HEK293 (cell line): ENCODE measurements at regions not wholly inside any gene's neighbourhood (a gene's known extent, or its start where the extent isn't known, plus 50 kb on each side); places are given as distances from the start of the nearest gene placed in this dataset.

Source experiments
- CTCF ChIA-PET: fragments of 350-600 bp; formaldehyde crosslinking; extraction: SDS; loops from one replicate; lab custom pipeline; 2021; ENCODE audit warnings: antibody characterized with exemption; lab: Yijun Ruan, JAX
- POLR2A ChIA-PET: fragments of 300-600 bp; formaldehyde crosslinking; extraction: SDS; loops from one replicate; lab custom pipeline; 2020; ENCODE audit warnings: antibody characterized with exemption, inconsistent platforms; lab: Yijun Ruan, JAX
- H3K27ac ChIP-seq: fragments of 200-500 bp; sonication (Bioruptor generic); 2 replicates; pipeline ENCODE4 v1.5.1; 2014; ENCODE audit warnings: low read depth, low read length, control low read depth, inconsistent platforms; ENCODE audit errors: extremely low read depth
- H3K36me3 ChIP-seq, 2 experiments: fragments of 200-500 bp in 1 of 2; sonication (Bioruptor generic) in 1 of 2; 1 replicate in 1 of 2; 2 replicates in 1 of 2; pipeline ENCODE4 v1.5.1; 2014 to 2017; ENCODE audit warnings: inconsistent platforms in 2 of 2, low read length in 2 of 2; ENCODE audit not compliant: control insufficient read depth in 2 of 2, insufficient read depth in 1 of 2
- H3K4me1 ChIP-seq: fragments of 200-500 bp; sonication (Bioruptor generic); 2 replicates; pipeline ENCODE4 v1.5.1; 2014; ENCODE audit warnings: mild to moderate bottlenecking, low read length, inconsistent platforms; ENCODE audit not compliant: control insufficient read depth, insufficient read depth
- H3K4me3 ChIP-seq: 2 replicates; pipeline ENCODE4 v1.5.1; 2011; ENCODE audit warnings: low read depth, mild to moderate bottlenecking, control low read depth, low read length, moderate library complexity
- H3K9me3 ChIP-seq: fragments of 200-500 bp; sonication (Bioruptor generic); 2 replicates; pipeline ENCODE4 v1.5.1; 2014; ENCODE audit warnings: low read depth, low read length, inconsistent platforms; ENCODE audit not compliant: control insufficient read depth, insufficient read depth
- BCL6B ChIP-seq: fragments of 450-650 bp; formaldehyde crosslinking; IDR thresholded peaks from 2 replicates; pipeline ENCODE4 v1.5.1; 2017; ENCODE audit warnings: missing biosample characterization, missing genetic modification characterization
- GFI1B ChIP-seq: fragments of 450-650 bp; formaldehyde crosslinking; IDR thresholded peaks from 2 replicates; pipeline ENCODE4 v1.5.1; 2016; ENCODE audit warnings: missing biosample characterization, missing genetic modification characterization
- PRDM2 ChIP-seq: fragments of 450-650 bp; formaldehyde crosslinking; IDR thresholded peaks from 2 replicates; pipeline ENCODE4 v1.5.1; 2016; ENCODE audit warnings: missing biosample characterization, missing genetic modification characterization, borderline replicate concordance
- SP3 ChIP-seq: fragments of 450-650 bp; formaldehyde crosslinking; IDR thresholded peaks from 2 replicates; pipeline ENCODE4 v1.5.1; 2016; ENCODE audit warnings: missing biosample characterization, missing genetic modification characterization
- ZBTB10 ChIP-seq: fragments of 450-650 bp; formaldehyde crosslinking; IDR thresholded peaks from 2 replicates; pipeline ENCODE4 v1.5.1; 2016; ENCODE audit warnings: missing biosample characterization, missing genetic modification characterization
- ZBTB17 ChIP-seq: fragments of 450-650 bp; formaldehyde crosslinking; IDR thresholded peaks from 2 replicates; pipeline ENCODE4 v1.5.1; 2016; ENCODE audit warnings: missing biosample characterization, missing genetic modification characterization
- ZBTB49 ChIP-seq: fragments of 450-650 bp; formaldehyde crosslinking; IDR thresholded peaks from 2 replicates; pipeline ENCODE4 v1.5.1; 2016; ENCODE audit warnings: missing biosample characterization, missing genetic modification characterization, low read depth
- ZNF10 ChIP-seq: fragments of 450-650 bp; formaldehyde crosslinking; IDR thresholded peaks from 2 replicates; pipeline ENCODE4 v1.5.1; 2017; ENCODE audit warnings: missing biosample characterization, missing genetic modification characterization
- ZNF146 ChIP-seq: fragments of 450-650 bp; formaldehyde crosslinking; IDR thresholded peaks from 2 replicates; pipeline ENCODE4 v1.5.1; 2016; ENCODE audit warnings: missing biosample characterization, missing genetic modification characterization
- ZNF311 ChIP-seq: fragments of 450-650 bp; formaldehyde crosslinking; IDR thresholded peaks from 2 replicates; pipeline ENCODE4 v1.5.1; 2017; ENCODE audit warnings: missing biosample characterization, missing genetic modification characterization, borderline replicate concordance
- ZNF324 ChIP-seq: fragments of 450-650 bp; formaldehyde crosslinking; IDR thresholded peaks from 2 replicates; pipeline ENCODE4 v1.5.1; 2016; ENCODE audit warnings: missing biosample characterization, missing genetic modification characterization
- ZNF335 ChIP-seq: fragments of 450-650 bp; formaldehyde crosslinking; conservative IDR thresholded peaks from 2 replicates; pipeline ENCODE4 v1.5.1; 2016; ENCODE audit warnings: missing biosample characterization, missing genetic modification characterization
- ZNF350 ChIP-seq: fragments of 450-650 bp; formaldehyde crosslinking; IDR thresholded peaks from 2 replicates; pipeline ENCODE4 v1.5.0; 2017; ENCODE audit warnings: missing biosample characterization, mild to moderate bottlenecking, missing genetic modification characterization
- ZNF426 ChIP-seq: fragments of 450-650 bp; formaldehyde crosslinking; IDR thresholded peaks from 2 replicates; pipeline ENCODE4 v1.5.1; 2017; ENCODE audit warnings: missing biosample characterization, missing genetic modification characterization, mild to moderate bottlenecking, inconsistent platforms, moderate library complexity
- ZNF555 ChIP-seq: fragments of 450-650 bp; formaldehyde crosslinking; conservative IDR thresholded peaks from 2 replicates; pipeline ENCODE4 v1.5.1; 2017; ENCODE audit warnings: missing biosample characterization, mild to moderate bottlenecking, missing genetic modification characterization, inconsistent platforms
- ZNF560 ChIP-seq: fragments of 450-650 bp; formaldehyde crosslinking; IDR thresholded peaks from 2 replicates; pipeline ENCODE4 v1.5.1; 2017; ENCODE audit warnings: missing biosample characterization, missing genetic modification characterization, borderline replicate concordance
- ZNF561 ChIP-seq: fragments of 450-650 bp; IDR thresholded peaks from 2 replicates; pipeline ENCODE4 v1.5.1; 2018; ENCODE audit warnings: missing biosample characterization, missing genetic modification characterization, borderline replicate concordance
- ZNF701 ChIP-seq: fragments of 450-650 bp; formaldehyde crosslinking; IDR thresholded peaks from 2 replicates; pipeline ENCODE4 v1.5.1; 2016; ENCODE audit warnings: missing biosample characterization, missing genetic modification characterization
- ZNF747 ChIP-seq: fragments of 450-650 bp; formaldehyde crosslinking; IDR thresholded peaks from 2 replicates; pipeline ENCODE4 v1.5.1; 2016; ENCODE audit warnings: missing biosample characterization, missing genetic modification characterization
- TF ChIP-seq, protein P1 (sequence below): fragments of 450-650 bp; formaldehyde crosslinking; IDR thresholded peaks from 2 replicates; pipeline ENCODE4 v1.5.1; 2016; ENCODE audit warnings: missing biosample characterization, missing genetic modification characterization

GRCh38 chr15:69834267-69834666, 263.4 kb downstream of the TLE3 start:
- ChIA-PET CTCF (interaction anchor here (1.1 kb wide), 1 partner anchor 28 kb away, joined by 3 read pairs; no protein-coding TSS in a partner anchor), POLR2A (no interaction called here)
- Histone ChIP-seq H3K4me1 (no peaks in the 10 kb centered on the region), H3K9me3 (no peaks in the 10 kb centered on the region)
- TF ChIP-seq ZBTB49, result no peak
- no peak for TF ChIP-seq ZNF555 (tag by site-specific recombination)
- no peak for TF ChIP-seq ZNF146 (tag by site-specific recombination)
- no peak for TF ChIP-seq BCL6B (tag by site-specific recombination)
- no peak for TF ChIP-seq ZNF10 (tag by site-specific recombination)
- TF ChIP-seq ZNF335, result no peak
- TF ChIP-seq GFI1B (tag by site-specific recombination), result no peak
- no peak for TF ChIP-seq ZNF350 (tag by site-specific recombination)
- TF ChIP-seq ZNF324 (tag by site-specific recombination), result no peak
- TF ChIP-seq ZNF560, result no peak
- TF ChIP-seq ZNF561 (tag by site-specific recombination), result no peak
- no peak for TF ChIP-seq PRDM2 (tag by site-specific recombination)
- no peak for TF ChIP-seq SP3 (tag by site-specific recombination)
- TF ChIP-seq ZNF701 (tag by site-specific recombination), result no peak
- TF ChIP-seq ZNF426 (tag by site-specific recombination), result no peak
- TF ChIP-seq, all 188 proteins: peak for 0
- Histone ChIP-seq H3K4me3 (no peak overlapping the region), H3K27ac (no peak overlapping the region), H3K36me3 (no peaks in the 10 kb centered on the region)

DNA sequence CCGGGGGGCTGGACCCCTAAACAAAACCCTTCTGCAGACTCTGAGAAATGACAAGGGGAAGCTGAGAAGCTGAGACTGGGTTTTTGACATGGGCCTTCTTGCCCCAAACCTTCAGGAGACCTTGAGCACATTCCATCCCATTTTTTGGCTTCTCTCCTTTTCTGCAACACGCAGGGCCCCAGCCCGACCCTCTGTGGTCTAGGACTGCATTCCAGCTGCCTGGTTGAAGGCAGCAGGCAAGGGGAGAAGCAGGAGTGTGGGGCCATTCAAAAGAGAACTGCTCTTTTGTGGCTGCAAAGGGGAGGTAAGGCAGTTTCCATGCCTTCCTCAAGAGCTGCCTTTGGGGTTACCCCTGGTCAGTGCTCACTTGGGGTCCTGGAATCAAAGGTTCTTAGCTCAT, 263.0 kb downstream of the TLE3 start:
- Histone ChIP-seq H3K4me3 (no peak overlapping the region), H3K27ac (no peak overlapping the region), H3K36me3 (no peaks in the 10 kb centered on the region), H3K4me1 (no peaks in the 10 kb centered on the region), H3K9me3 (no peaks in the 10 kb centered on the region)
- ChIA-PET CTCF (interaction anchor here (0.6 to 1.1 kb wide), 2 partner anchors 28 to 67 kb away, joined by 3 read pairs; no protein-coding TSS in a partner anchor), POLR2A (no interaction called here)
- TF ChIP-seq, protein P1, sequence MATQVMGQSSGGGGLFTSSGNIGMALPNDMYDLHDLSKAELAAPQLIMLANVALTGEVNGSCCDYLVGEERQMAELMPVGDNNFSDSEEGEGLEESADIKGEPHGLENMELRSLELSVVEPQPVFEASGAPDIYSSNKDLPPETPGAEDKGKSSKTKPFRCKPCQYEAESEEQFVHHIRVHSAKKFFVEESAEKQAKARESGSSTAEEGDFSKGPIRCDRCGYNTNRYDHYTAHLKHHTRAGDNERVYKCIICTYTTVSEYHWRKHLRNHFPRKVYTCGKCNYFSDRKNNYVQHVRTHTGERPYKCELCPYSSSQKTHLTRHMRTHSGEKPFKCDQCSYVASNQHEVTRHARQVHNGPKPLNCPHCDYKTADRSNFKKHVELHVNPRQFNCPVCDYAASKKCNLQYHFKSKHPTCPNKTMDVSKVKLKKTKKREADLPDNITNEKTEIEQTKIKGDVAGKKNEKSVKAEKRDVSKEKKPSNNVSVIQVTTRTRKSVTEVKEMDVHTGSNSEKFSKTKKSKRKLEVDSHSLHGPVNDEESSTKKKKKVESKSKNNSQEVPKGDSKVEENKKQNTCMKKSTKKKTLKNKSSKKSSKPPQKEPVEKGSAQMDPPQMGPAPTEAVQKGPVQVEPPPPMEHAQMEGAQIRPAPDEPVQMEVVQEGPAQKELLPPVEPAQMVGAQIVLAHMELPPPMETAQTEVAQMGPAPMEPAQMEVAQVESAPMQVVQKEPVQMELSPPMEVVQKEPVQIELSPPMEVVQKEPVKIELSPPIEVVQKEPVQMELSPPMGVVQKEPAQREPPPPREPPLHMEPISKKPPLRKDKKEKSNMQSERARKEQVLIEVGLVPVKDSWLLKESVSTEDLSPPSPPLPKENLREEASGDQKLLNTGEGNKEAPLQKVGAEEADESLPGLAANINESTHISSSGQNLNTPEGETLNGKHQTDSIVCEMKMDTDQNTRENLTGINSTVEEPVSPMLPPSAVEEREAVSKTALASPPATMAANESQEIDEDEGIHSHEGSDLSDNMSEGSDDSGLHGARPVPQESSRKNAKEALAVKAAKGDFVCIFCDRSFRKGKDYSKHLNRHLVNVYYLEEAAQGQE (tag by site-specific recombination), result no peak
- TF ChIP-seq ZBTB10 (tag by site-specific recombination) (no peak), ZNF311 (tag by site-specific recombination) (no peak), ZNF747 (no peak), ZBTB17 (tag by site-specific recombination) (no peak)
